ENCODE measurements at regions not wholly inside any gene's neighbourhood (a gene's known extent, or its start where the extent isn't known, plus 50 kb on each side); places are given as distances from the start of the nearest gene placed in this dataset.

GRCh38 chr6:26267083-26267589 lies 97.9 kb upstream of the BTN3A2 start:
- TF ChIP-seq POLR2AphosphoS5 (IDR thresholded peaks at IDR 0.05; ENCODE audit: low read depth, low read length) (no peak), TAF1 (IDR thresholded peaks at IDR 0.05; ENCODE audit: low read depth, low read length) (no peak), POLR2A (IDR thresholded peaks at IDR 0.05; ENCODE audit: low read depth, low read length) (no peak), SPI1 (IDR thresholded peaks at IDR 0.05; ENCODE audit: low read depth, low read length) (no peak), POU2F2 (IDR thresholded peaks at IDR 0.05; ENCODE audit: low read depth, low read length) (no peak), PAX5 (IDR thresholded peaks at IDR 0.05; ENCODE audit: insufficient read depth, low read length, severe bottlenecking) (no peak)
- FAIRE-seq (no peak), DNase-seq (ENCODE audit: insufficient read length, low spot score) (no peak)

DNA sequence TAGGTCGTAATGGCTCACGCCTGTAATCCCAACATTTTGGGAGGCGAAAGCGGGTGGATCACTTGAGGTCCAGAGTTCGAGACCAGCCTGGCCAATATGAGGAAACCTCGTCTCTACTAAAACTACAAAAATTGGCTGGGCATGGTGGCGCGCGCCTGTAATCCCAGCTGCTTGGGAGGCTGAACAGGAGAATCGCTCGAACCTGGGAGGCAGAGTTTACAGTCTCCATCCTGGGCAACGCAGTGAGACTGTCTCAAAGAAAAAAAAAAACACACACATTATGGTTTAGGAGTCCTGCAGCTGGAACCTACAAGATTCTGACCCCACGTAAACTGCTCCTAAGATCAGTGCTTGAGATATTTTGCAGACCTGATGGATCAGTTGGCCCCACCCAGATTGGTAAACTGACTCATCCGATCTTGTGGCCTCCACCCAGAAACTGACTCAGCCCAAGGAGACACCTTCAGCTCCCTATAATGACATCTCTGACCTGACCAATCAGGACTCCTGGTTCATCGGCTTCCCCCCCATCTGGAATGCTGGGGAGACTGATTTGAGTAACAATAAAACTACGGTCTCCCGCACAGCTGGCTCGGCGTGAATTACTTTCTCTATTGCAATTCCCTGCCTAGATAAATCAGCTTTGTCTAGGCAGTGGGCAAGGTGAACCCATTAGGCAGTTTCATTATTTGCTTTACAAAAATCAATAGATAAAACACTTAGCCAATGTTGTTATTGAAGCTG lies 96.2 kb upstream of the BTN3A2 start:
- DNase-seq (ENCODE audit: insufficient read length, low spot score), result no peak
- FAIRE-seq, result no peak
- no peak for TF ChIP-seq SPI1 (IDR thresholded peaks at IDR 0.05; ENCODE audit: low read depth, low read length)
- TF ChIP-seq POLR2A (IDR thresholded peaks at IDR 0.05; ENCODE audit: low read depth, low read length), result no peak
- no peak for TF ChIP-seq PAX5 (IDR thresholded peaks at IDR 0.05; ENCODE audit: insufficient read depth, low read length, severe bottlenecking)
- no peak for TF ChIP-seq TAF1 (IDR thresholded peaks at IDR 0.05; ENCODE audit: low read depth, low read length)
- no peak for TF ChIP-seq POU2F2 (IDR thresholded peaks at IDR 0.05; ENCODE audit: low read depth, low read length)
- no peak for TF ChIP-seq POLR2AphosphoS5 (IDR thresholded peaks at IDR 0.05; ENCODE audit: low read depth, low read length)

DNA sequence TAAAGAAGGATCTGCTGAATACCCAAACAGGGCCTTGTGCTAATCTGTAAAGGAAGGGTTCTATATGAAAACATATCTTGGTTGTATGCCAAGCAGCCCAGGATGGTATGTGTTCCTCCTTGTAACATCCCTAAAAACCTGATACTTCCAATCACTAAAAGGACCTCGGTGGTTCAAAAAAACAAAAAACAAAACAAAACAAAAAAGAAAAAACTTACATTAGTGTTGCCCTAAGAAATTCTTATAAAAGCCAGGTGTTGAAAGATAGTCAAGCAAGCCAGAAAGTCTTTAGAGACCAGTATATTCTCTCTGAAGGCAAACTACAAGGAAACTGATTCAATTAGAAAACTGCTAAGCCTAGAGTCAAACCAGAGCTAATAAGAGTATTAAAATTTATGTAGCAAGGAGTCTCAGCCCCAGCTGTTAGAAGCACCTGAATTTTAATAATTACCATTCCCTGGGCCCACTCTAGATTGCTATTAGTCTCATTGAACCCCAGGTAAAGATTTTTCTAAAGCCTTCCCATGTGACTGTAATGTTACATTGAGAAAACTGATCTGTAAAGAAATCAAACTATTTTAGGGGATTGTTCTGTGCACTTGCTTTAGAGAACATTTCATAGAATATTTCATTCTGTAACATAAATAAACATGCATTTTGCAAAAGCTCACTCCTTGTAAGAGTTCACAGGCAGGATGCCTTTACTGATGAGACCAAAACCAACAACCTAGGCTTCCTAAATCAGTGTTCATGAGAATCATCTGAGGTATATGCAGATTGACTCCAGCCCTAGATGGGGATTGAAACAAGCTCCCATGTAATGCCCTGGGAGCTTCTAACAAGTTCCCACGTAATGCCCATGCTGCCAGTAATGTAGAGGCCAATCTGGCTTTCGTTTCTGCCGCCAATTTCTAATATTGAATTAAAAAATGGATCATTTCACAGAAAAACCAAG lies 95.2 kb upstream of the BTN3A2 start:
- DNase-seq (ENCODE audit: insufficient read length, low spot score) (no peak), FAIRE-seq (no peak)
- no peak for TF ChIP-seq POLR2A (IDR thresholded peaks at IDR 0.05; ENCODE audit: low read depth, low read length)

DNA sequence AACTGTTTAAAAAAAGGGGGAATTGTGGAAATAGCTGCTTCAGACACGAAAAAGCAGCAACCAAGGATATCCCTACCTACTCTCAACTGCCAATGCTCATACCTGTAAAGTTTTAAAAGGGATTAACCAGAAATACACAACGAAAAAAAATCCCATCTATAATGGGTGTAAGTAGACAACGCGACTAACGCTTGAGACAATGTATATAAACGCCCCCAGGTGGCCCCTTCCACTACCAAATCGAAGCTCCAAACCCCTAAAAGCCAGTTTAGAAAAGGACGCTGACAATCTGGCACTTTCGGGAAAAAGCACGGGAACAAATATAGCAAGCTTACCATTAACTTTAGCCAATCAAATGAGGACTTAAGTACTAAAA lies 94.5 kb upstream of the BTN3A2 start:
- peak; percentile 81 for TF ChIP-seq POLR2A (IDR thresholded peaks at IDR 0.05; ENCODE audit: low read depth, low read length)
- TF ChIP-seq POLR2AphosphoS5 (IDR thresholded peaks at IDR 0.05; ENCODE audit: low read depth, low read length), result no peak; the same call in 1 of the 2 replicates
- TF ChIP-seq POU2F2 (IDR thresholded peaks at IDR 0.05; ENCODE audit: low read depth, low read length), result no peak; the same call in 1 of the 2 replicates
- no peak for TF ChIP-seq PAX5 (IDR thresholded peaks at IDR 0.05; ENCODE audit: insufficient read depth, low read length, severe bottlenecking)
- no peak for TF ChIP-seq TAF1 (IDR thresholded peaks at IDR 0.05; ENCODE audit: low read depth, low read length)
- no peak for TF ChIP-seq SPI1 (IDR thresholded peaks at IDR 0.05; ENCODE audit: low read depth, low read length)
- FAIRE-seq (no peak), DNase-seq (ENCODE audit: insufficient read length, low spot score) (no peak)

- peak; percentile 85 for FAIRE-seq
- peak; percentile 58 for DNase-seq (ENCODE audit: insufficient read length, low spot score)
- TF ChIP-seq POU2F2 (IDR thresholded peaks at IDR 0.05; ENCODE audit: low read depth, low read length) (peak; percentile 84; the same call in 1 of the 2 replicates), TAF1 (IDR thresholded peaks at IDR 0.05; ENCODE audit: low read depth, low read length) (no peak; the same call in 1 of the 2 replicates), SPI1 (IDR thresholded peaks at IDR 0.05; ENCODE audit: low read depth, low read length) (no peak), PAX5 (IDR thresholded peaks at IDR 0.05; ENCODE audit: insufficient read depth, low read length, severe bottlenecking) (no peak), POLR2A (IDR thresholded peaks at IDR 0.05; ENCODE audit: low read depth, low read length) (peak; percentile 95), POLR2AphosphoS5 (IDR thresholded peaks at IDR 0.05; ENCODE audit: low read depth, low read length) (peak; percentile 98)
Measured at GRCh38 chr6:26270903-26271667, 93.9 kb upstream of the BTN3A2 start.

DNA sequence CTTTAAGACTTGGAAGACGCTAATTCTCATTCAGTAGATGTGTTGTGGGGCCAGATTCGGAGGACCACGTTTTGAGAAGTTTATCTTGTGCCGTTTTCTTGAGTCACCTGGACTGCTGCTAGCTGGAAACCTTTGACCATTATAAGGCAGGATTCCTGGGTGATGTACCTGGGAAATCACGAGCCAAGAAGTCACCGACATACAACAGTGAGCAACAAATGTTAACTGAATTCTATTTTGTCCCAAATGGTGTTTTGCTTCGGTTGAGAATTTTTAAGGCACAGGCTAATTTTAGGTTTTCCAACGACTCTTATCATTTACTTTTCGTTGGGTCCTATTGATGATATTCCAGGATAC lies 93.4 kb upstream of the BTN3A2 start:
- no peak for TF ChIP-seq POU2F2 (IDR thresholded peaks at IDR 0.05; ENCODE audit: low read depth, low read length)
- no peak for TF ChIP-seq PAX5 (IDR thresholded peaks at IDR 0.05; ENCODE audit: insufficient read depth, low read length, severe bottlenecking)
- DNase-seq (ENCODE audit: insufficient read length, low spot score) (no peak), FAIRE-seq (no peak)

DNA sequence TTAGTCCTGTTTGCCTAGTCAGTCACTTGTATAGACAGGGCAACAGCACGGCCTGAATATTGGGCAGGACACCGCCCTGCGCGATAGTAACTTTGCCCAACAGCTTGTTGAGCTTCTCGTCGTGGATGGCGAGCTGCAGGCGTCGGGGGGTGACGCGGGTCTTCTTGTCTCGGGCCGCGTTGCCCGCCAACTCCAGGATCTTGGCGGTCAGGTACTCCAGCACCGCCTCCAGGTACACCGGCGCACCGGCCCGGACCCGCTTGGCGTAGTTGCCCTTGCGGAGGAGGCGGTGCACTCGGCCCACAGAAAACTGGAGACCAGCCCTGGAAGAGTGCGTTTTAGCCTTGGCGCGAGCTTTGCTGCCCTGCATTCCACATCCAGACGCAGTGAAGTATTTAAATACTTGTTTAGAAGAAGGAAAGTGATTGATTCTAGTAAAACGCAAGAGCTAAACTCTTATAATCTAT lies 92.8 kb upstream of the BTN3A2 start:
- TF ChIP-seq POU2F2 (IDR thresholded peaks at IDR 0.05; ENCODE audit: low read depth, low read length) (no peak), PAX5 (IDR thresholded peaks at IDR 0.05; ENCODE audit: insufficient read depth, low read length, severe bottlenecking) (no peak), SPI1 (IDR thresholded peaks at IDR 0.05; ENCODE audit: low read depth, low read length) (no peak), POLR2A (IDR thresholded peaks at IDR 0.05; ENCODE audit: low read depth, low read length) (no peak), POLR2AphosphoS5 (IDR thresholded peaks at IDR 0.05; ENCODE audit: low read depth, low read length) (no peak), TAF1 (IDR thresholded peaks at IDR 0.05; ENCODE audit: low read depth, low read length) (no peak)
- no peak for DNase-seq (ENCODE audit: insufficient read length, low spot score)
- FAIRE-seq, result no peak

- FAIRE-seq, result peak; percentile 76
- TF ChIP-seq TAF1 (IDR thresholded peaks at IDR 0.05; ENCODE audit: low read depth, low read length) (0 out of 2 replicates have a peak, but pooled peaks have one; percentile 51), POLR2A (IDR thresholded peaks at IDR 0.05; ENCODE audit: low read depth, low read length) (peak; percentile 33), POLR2AphosphoS5 (IDR thresholded peaks at IDR 0.05; ENCODE audit: low read depth, low read length) (peak; percentile 34; the same call in 1 of the 2 replicates), PAX5 (IDR thresholded peaks at IDR 0.05; ENCODE audit: insufficient read depth, low read length, severe bottlenecking) (no peak), POU2F2 (IDR thresholded peaks at IDR 0.05; ENCODE audit: low read depth, low read length) (no peak), SPI1 (IDR thresholded peaks at IDR 0.05; ENCODE audit: low read depth, low read length) (no peak)
- DNase-seq (ENCODE audit: insufficient read length, low spot score), result no peak
Measured at GRCh38 chr6:26273673-26274588, 91.1 kb upstream of the BTN3A2 start.

Data from GM12891 (cell line).